Liver (tissue), 3 donors: ENCODE measurements at regions not wholly inside any gene's neighbourhood (a gene's known extent, or its start where the extent isn't known, plus 50 kb on each side); places are given as distances from the start of the nearest gene placed in this dataset.

Source experiments
- JUND ChIP-seq, 2 donors: IDR thresholded peaks; 2 replicates each; pipeline ENCODE4 v1.6.1; 2016; ENCODE audit warnings: antibody characterized with exemption in 2 of 2
- TAF1 ChIP-seq: conservative IDR thresholded peaks from 2 replicates; pipeline ENCODE4 v1.6.1; 2016; ENCODE audit warnings: antibody characterized with exemption, mild to moderate bottlenecking
- TF ChIP-seq, protein P1 (sequence below): fragments of 150-350 bp; IDR thresholded peaks from 2 replicates; pipeline ENCODE4 v1.5.1; 2017; ENCODE audit warnings: improper control_type of control experiment, low read depth, low read length; ENCODE audit not compliant: missing input control
- donor health status: healthy.
- donor health status: healthy.

- TF ChIP-seq TAF1 (no peak), JUND (IDR thresholded peaks at IDR 0.05) (no peak)
- TF ChIP-seq, protein P1, sequence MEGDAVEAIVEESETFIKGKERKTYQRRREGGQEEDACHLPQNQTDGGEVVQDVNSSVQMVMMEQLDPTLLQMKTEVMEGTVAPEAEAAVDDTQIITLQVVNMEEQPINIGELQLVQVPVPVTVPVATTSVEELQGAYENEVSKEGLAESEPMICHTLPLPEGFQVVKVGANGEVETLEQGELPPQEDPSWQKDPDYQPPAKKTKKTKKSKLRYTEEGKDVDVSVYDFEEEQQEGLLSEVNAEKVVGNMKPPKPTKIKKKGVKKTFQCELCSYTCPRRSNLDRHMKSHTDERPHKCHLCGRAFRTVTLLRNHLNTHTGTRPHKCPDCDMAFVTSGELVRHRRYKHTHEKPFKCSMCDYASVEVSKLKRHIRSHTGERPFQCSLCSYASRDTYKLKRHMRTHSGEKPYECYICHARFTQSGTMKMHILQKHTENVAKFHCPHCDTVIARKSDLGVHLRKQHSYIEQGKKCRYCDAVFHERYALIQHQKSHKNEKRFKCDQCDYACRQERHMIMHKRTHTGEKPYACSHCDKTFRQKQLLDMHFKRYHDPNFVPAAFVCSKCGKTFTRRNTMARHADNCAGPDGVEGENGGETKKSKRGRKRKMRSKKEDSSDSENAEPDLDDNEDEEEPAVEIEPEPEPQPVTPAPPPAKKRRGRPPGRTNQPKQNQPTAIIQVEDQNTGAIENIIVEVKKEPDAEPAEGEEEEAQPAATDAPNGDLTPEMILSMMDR = no peak
Measured at GRCh38 chr1:163747261-163747660, 425.5 kb downstream of the NUF2 start.
